Heart right ventricle (tissue), 16 donors: ENCODE measurements at regions not wholly inside any gene's neighbourhood (a gene's known extent, or its start where the extent isn't known, plus 50 kb on each side); places are given as distances from the start of the nearest gene placed in this dataset.

Experiments
- ATAC-seq, 8 donors: fragments of 200-7000 bp; cut with Tn5 transposase; one replicate each; pipeline ENCODE4 v1.9.1; 2020; ENCODE audit warnings: mild to moderate bottlenecking in 8 of 8, moderate library complexity in 8 of 8, moderate number of reproducible peaks in 1 of 8
- DNase-seq, 2 donors: peaks; one replicate each; pipeline ENCODE4 v3.0.0-alpha.2; 2020
- H3K27ac ChIP-seq, 10 donors: fragments of 200-600 bp; sonication (generic) in 2 of 10; one replicate each; pipeline versions ENCODE4 v1.5.0 to v1.8.0; 2020 to 2022; ENCODE audit warnings: mild to moderate bottlenecking in 3 of 10
- H3K27me3 ChIP-seq, 7 donors: fragments of 200-600 bp; one replicate each; pipeline ENCODE4 v1.8.0; 2021 to 2022; ENCODE audit warnings: mild to moderate bottlenecking in 2 of 7
- H3K36me3 ChIP-seq, 9 donors: fragments of 200-600 bp; sonication (generic) in 1 of 9; one replicate each; pipeline versions ENCODE4 v1.5.0 to v1.8.0; 2020 to 2022; ENCODE audit warnings: mild to moderate bottlenecking in 2 of 9
- H3K4me1 ChIP-seq, 9 donors: fragments of 200-600 bp; sonication (generic) in 1 of 9; one replicate each; pipeline versions ENCODE4 v1.5.0 to v1.8.0; 2020 to 2022; ENCODE audit warnings: mild to moderate bottlenecking in 4 of 9
- H3K4me3 ChIP-seq, 10 donors: fragments of 200-600 bp; sonication (generic) in 2 of 10; one replicate each; pipeline versions ENCODE4 v1.5.0 to v1.8.0; 2020 to 2022; ENCODE audit warnings: mild to moderate bottlenecking in 7 of 10, moderate library complexity in 2 of 10
- H3K9me3 ChIP-seq, 11 donors: fragments of 200-600 bp in 10 of 11; sonication (generic) in 2 of 11; one replicate each; pipeline versions ENCODE4 v1.5.0 to v1.8.0; 2013 to 2022; ENCODE audit warnings: mild to moderate bottlenecking in 2 of 11, control low read depth in 1 of 11, moderate library complexity in 1 of 11
- WGBS, 2 donors: extraction: QIAGEN DNeasy Blood & Tissue Kit; methylation state at CpG; one replicate each; pipeline ENCODE4 v1.1.7; 2013; ENCODE audit warnings: inconsistent platforms in 1 of 2; 5-methylcytosine and 5-hydroxymethylcytosine counted together
- intact Hi-C, 10 donors: fragments of 100-400 bp; cut with DNase I; formaldehyde crosslinking; loops; one replicate each; pipeline versions ENCODE4 v1.11.1 to v1.14.2; 2022
- TF ChIP-seq, protein P1 (sequence below), 9 donors: fragments of 200-600 bp; sonication (generic) in 2 of 9; IDR thresholded peaks; one replicate each; pipeline versions ENCODE4 v1.5.0 to v1.8.0; 2021 to 2022; ENCODE audit warnings: antibody characterized with exemption in 9 of 9, mild to moderate bottlenecking in 5 of 9, moderate library complexity in 1 of 9
- donor health status: Arrhythmogenic right ventricular cardiomyopathy.
- donor health status: ischemic (EF 13 %, LVEDD 7.1; RV severe dilation, severe dysfunction).
- donor health status: healthy with polysubstance abuse.
- donor health status: DM: no; HTN: yes; CAD: no.
- donor health status: DM: no; HTN: no; CAD: no.
- donor health status: ischemic (EF 25% LVEDD 6.9; RV normal size, moderate dysfunction).
- donor health status: ischemic (EF 25% LVEDD 5.7; RV mildly dilated, moderate dysfunction).
- donor health status: healthy.
- donor health status: DM: yes; HTN: yes; CAD: no.
- donor health status: Ischemic cardiomyopathy.
- donor health status: ischemic (EF 35%, LVEDD 5.7; RV mildly dilated, moderate dysfunction).
- donor health status: nonischemic (EF 11% LVEDD 7.7; RV severe dilation, severe dysfunction).
- donor health status: DM: yes; HTN: yes; CAD: no.
- donor health status: PGD.
- donor health status: ischemic (EF 29% LVEDD 5.4; RV normal size, mild dysfunction).
- donor health status: nonischemic (EF 23%, LVEDD 6.1; RV moderate dilation, normal function).

DNA sequence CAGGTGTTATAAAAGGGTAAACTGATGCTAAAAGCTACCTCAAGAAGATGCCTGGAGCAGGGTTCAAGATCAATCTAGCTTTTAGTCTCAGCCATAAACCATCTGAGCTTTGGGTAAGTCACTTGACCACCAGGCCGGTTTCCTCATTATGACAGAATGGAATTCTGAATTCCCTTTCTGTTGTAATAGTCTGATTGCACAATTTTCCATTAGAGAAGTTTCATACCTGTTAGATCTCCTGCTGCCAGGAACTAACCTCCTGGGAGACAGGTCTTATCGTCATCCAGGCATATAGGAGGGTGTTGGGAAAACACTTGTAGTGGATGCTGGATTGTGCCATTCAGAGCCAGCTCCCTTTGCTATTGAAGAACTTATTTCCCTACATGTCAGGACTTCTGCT is 272.5 kb downstream of the TDRD15 start:
- intact Hi-C loops, result no loop called here
- Histone ChIP-seq H3K27me3 (peaks cover 0 to 8% (median 0%) of the 10 kb centered on the region in 7 donors), H3K4me3 (no peak overlapping the region), H3K27ac (no peak overlapping the region), H3K9me3 (no peaks in the 10 kb centered on the region), H3K4me1 (no peaks in the 10 kb centered on the region), H3K36me3 (no peaks in the 10 kb centered on the region)
- DNase-seq, result no peak
- WGBS, 2 donors, result 74 to 86% methylated on average over 2 of the region's 2 CpGs
- no peak for ATAC-seq
- TF ChIP-seq, protein P1, sequence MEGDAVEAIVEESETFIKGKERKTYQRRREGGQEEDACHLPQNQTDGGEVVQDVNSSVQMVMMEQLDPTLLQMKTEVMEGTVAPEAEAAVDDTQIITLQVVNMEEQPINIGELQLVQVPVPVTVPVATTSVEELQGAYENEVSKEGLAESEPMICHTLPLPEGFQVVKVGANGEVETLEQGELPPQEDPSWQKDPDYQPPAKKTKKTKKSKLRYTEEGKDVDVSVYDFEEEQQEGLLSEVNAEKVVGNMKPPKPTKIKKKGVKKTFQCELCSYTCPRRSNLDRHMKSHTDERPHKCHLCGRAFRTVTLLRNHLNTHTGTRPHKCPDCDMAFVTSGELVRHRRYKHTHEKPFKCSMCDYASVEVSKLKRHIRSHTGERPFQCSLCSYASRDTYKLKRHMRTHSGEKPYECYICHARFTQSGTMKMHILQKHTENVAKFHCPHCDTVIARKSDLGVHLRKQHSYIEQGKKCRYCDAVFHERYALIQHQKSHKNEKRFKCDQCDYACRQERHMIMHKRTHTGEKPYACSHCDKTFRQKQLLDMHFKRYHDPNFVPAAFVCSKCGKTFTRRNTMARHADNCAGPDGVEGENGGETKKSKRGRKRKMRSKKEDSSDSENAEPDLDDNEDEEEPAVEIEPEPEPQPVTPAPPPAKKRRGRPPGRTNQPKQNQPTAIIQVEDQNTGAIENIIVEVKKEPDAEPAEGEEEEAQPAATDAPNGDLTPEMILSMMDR (IDR thresholded peaks at IDR 0.05), result no peak

DNA sequence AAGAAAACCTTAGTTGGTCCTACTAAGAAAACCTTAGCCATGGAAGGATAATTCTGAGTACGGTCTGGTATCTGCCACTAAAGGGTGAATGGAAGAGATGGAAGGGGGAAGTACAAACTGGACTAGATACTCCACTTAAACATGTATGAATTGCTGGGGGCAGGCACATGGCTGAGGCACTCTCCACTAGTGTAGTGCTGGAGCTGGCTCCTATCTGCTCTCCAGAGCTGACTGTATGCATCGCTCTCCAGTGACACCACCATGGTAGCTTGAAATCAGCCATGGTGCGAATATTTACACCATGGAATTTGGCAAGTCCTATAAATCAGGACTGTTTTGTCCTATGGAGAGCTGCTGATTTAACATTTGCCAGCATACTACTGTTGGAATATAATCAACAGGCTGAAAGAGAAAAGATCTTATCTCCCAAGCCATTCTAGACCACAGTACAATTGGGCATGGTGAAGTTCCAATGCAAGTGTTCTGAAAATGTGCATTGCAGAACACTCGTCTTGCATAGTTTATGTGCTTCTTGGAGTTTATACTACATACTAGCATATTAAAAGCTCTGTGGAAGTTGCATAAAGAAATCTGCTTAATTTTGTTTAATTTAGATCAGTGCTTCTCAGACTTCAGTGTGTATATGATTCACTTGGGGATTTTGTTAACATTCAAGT is 277.4 kb downstream of the TDRD15 start:
- no peaks in the 10 kb centered on the region for H3K36me3 ChIP-seq
- DNase-seq, result no peak
- H3K4me3 ChIP-seq, result no peak overlapping the region
- TF ChIP-seq, protein P1 (IDR thresholded peaks at IDR 0.05), result no peak
- no peak overlapping the region for H3K27ac ChIP-seq
- no peaks in the 10 kb centered on the region for H3K9me3 ChIP-seq
- 93 to 99% methylated on average over 4 of the region's 4 CpGs for WGBS, 2 donors
- H3K27me3 ChIP-seq, result peaks cover 0 to 7% (median 0%) of the 10 kb centered on the region in 7 donors
- intact Hi-C loops, result no loop called here
- no peaks in the 10 kb centered on the region for H3K4me1 ChIP-seq
- ATAC-seq, result no peak

DNA sequence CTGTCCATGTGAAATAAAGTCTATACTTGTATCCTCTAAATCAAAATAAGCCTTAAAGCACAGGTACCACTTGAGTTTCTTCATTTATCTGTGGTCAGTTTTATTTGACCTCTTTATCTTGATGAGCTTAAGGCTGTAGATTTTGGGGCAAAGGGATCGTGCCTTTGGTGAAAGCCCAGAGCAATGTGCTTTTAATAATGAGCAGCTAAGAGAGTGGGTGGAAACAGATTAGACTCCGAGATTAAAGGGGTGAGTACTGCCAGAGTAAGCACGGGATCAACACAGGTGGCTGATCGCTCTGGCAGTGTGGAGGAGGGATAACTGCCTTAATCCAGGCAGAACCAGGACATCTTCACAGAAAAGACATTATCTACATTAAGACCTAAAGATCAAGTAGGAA is 280.4 kb downstream of the TDRD15 start:
- Histone ChIP-seq H3K27me3 (peaks cover 0 to 7% (median 0%) of the 10 kb centered on the region in 7 donors), H3K4me1 (no peaks in the 10 kb centered on the region), H3K36me3 (no peaks in the 10 kb centered on the region), H3K9me3 (no peaks in the 10 kb centered on the region), H3K27ac (no peak overlapping the region), H3K4me3 (no peak overlapping the region)
- intact Hi-C loops, result no loop called here
- ATAC-seq (no peak), DNase-seq (no peak)
- 73 to 77% methylated on average over 4 of the region's 4 CpGs for WGBS, 2 donors
- TF ChIP-seq, protein P1 (IDR thresholded peaks at IDR 0.05), result no peak

DNA sequence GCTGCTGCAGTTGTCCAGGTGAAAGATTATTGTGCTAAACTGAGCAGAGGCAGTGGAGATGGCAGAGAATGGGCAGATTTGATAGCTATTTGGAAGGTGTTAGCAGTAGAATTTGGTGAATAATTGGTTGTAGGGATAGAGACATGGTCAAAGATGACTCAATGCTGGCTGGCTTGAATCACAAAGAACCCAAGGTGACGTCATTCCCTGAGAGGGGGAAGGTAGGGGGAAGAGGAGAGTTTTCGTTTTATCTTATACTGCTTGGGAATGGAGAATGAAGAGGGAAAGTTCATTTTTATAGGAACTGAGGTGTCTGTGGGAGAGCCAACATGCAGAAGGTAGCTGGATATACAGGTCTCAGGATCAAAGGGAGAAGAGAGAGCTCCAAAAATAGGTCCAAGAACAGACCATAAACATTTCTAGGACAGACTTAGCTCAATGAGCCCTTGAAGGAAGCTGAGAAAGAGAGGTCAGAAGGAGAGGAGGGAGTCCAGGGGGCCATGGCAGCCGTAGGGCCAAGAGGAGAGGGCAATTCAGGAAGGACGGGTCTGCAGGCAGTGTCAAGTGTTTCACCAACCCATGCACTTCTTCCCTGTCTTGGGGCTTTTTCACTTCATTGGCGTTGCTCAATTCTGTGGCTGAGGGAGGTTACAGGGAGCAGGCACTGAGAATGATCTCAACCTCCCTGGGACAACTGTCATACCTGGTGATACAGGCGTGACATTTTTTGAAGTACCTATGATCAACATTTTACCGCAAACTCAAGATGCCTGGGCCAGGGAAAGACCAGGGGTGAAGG is 281.3 kb downstream of the TDRD15 start:
- WGBS, 2 donors, result 78 to 83% methylated on average over 7 of the region's 7 CpGs

More for the DNA sequence above, 281.3 kb downstream of the TDRD15 start:
- no peaks in the 10 kb centered on the region for H3K9me3 ChIP-seq
- H3K27me3 ChIP-seq, result peaks cover 0 to 7% (median 0%) of the 10 kb centered on the region in 7 donors
- intact Hi-C loops, result no loop called here
- no peak overlapping the region for H3K27ac ChIP-seq
- no peaks in the 10 kb centered on the region for H3K36me3 ChIP-seq
- no peaks in the 10 kb centered on the region for H3K4me1 ChIP-seq
- H3K4me3 ChIP-seq, result no peak overlapping the region
- no peak for ATAC-seq
- TF ChIP-seq, protein P1 (IDR thresholded peaks at IDR 0.05), result no peak
- DNase-seq, result no peak
